ENCODE measurements at regions not wholly inside any gene's neighbourhood (a gene's known extent, or its start where the extent isn't known, plus 50 kb on each side); places are given as distances from the start of the nearest gene placed in this dataset.

GRCh38 chr9:126221480-126221879, 105.1 kb upstream of the MVB12B start:
- POLR2A ChIA-PET (ENCODE audit: partially characterized antibody) = no interaction called here
- no peak for DNase-seq (ENCODE audit: low read depth in 1 of 2, low spot score in 2 of 2)
- no peak overlapping the region for H3K4ac ChIP-seq (replicated peaks; ENCODE audit: insufficient read length, low read depth, low read length)
- TF ChIP-seq HDAC2 (IDR thresholded peaks at IDR 0.05; ENCODE audit: borderline replicate concordance in 1 of 2, low read depth in 2 of 2, low read length in 2 of 2) (no peak), CHD2 (IDR thresholded peaks at IDR 0.05; ENCODE audit: low read length) (no peak), BACH1 (IDR thresholded peaks at IDR 0.05; ENCODE audit: low read length) (no peak), POU5F1 (IDR thresholded peaks at IDR 0.05; ENCODE audit: low read depth, low read length) (no peak), BCL11A (IDR thresholded peaks at IDR 0.05; ENCODE audit: low read depth in 2 of 2, low read length in 2 of 2) (no peak), ZNF274 (IDR thresholded peaks at IDR 0.05; ENCODE audit: borderline replicate concordance, extremely low read depth, low read length) (no peak), KDM1A (IDR thresholded peaks at IDR 0.05; ENCODE audit: borderline replicate concordance, low read length) (no peak), SIX5 (IDR thresholded peaks at IDR 0.05; ENCODE audit: low read depth, low read length) (no peak), RNF2 (IDR thresholded peaks at IDR 0.05; ENCODE audit: borderline replicate concordance, low read depth, low read length, missing control alignments, poor library complexity, severe bottlenecking) (no peak), SP4 (IDR thresholded peaks at IDR 0.05; ENCODE audit: low read length) (no peak), PHF8 (conservative IDR thresholded peaks at IDR 0.05; ENCODE audit: low read depth, low read length) (no peak), NRF1 (IDR thresholded peaks at IDR 0.05; ENCODE audit: low read depth, low read length) (no peak), FOSL1 (IDR thresholded peaks at IDR 0.05; ENCODE audit: insufficient read depth, low read depth, low read length) (no peak), MAFK (IDR thresholded peaks at IDR 0.05; ENCODE audit: low read depth, low read length) (no peak), TBP (IDR thresholded peaks at IDR 0.05; ENCODE audit: low read depth, low read length) (no peak)
- no peaks in the 10 kb centered on the region for H3K9me3 ChIP-seq (ENCODE audit: insufficient read depth in 2 of 2, low read depth in 1 of 2, low read length in 1 of 2)
- H2BK20ac ChIP-seq (ENCODE audit: low read length) = no peak overlapping the region
- no peak for FAIRE-seq
- no peaks in the 10 kb centered on the region for H4K20me1 ChIP-seq (replicated peaks in 1 of 2; ENCODE audit: control insufficient read depth in 1 of 2, insufficient read depth in 2 of 2, low read length in 2 of 2)
- peaks cover 2 to 7% (median 3%) of the 10 kb centered on the region in 4 experiments; a peak in 6 of 7 replicates for H3K4me1 ChIP-seq (replicated peaks in 1 of 4; ENCODE audit: control insufficient read depth in 3 of 4, insufficient read depth in 4 of 4, low read length in 3 of 4)
- 90% methylated on average over 2 of the region's 2 CpGs; no CpG with 5 or more reads in 1 of the 2 experiments for WGBS, 2 experiments (ENCODE audit: extremely low coverage in 1 of 2, insufficient coverage in 1 of 2, insufficient read length in 1 of 2, insufficient replicate concordance in 2 of 2, low coverage in 1 of 2, low lambda C conversion rate in 2 of 2, missing lambda C conversion rate in 1 of 2)
- H4K8ac ChIP-seq (ENCODE audit: extremely low read depth, insufficient read depth, low read length) = no peak overlapping the region
- no peak overlapping the region for H2BK12ac ChIP-seq (ENCODE audit: low read depth, low read length)
- no peak overlapping the region for H3K56ac ChIP-seq (replicated peaks; ENCODE audit: insufficient read length, low read depth, low read length)
- no peak overlapping the region for H2AK5ac ChIP-seq (ENCODE audit: low read depth, low read length)
- CTCF ChIA-PET (ENCODE audit: partially characterized antibody) = interaction anchor here (1.2 to 1.5 kb wide), 4 partner anchors 8 to 48 kb away, joined by 4 to 6 read pairs (median 4); no protein-coding TSS in a partner anchor
- no peak overlapping the region for H3K4me3 ChIP-seq (ENCODE audit: extremely low read depth in 1 of 4, insufficient read depth in 2 of 4, low read depth in 3 of 4, low read length in 4 of 4)
- H4K91ac ChIP-seq (replicated peaks; ENCODE audit: insufficient read length, low read length) = no peak overlapping the region
- H2AFZ ChIP-seq (ENCODE audit: low read length) = no peak overlapping the region
- H3K27ac ChIP-seq (ENCODE audit: low read depth, low read length) = no peak overlapping the region
- H3K4me2 ChIP-seq (ENCODE audit: insufficient read depth in 1 of 2, low read depth in 2 of 2, low read length in 2 of 2) = no peak overlapping the region; a peak in 1 of 4 replicates
- H2BK120ac ChIP-seq (replicated peaks; ENCODE audit: low read depth, low read length) = no peak overlapping the region
- H3K14ac ChIP-seq (ENCODE audit: insufficient read length) = no peak overlapping the region
- no peaks in the 10 kb centered on the region for H3K23me2 ChIP-seq (ENCODE audit: low read depth, low read length)
- no peaks in the 10 kb centered on the region for H3K79me1 ChIP-seq (ENCODE audit: low read depth, low read length)
- no peak overlapping the region for H3K18ac ChIP-seq (ENCODE audit: extremely low read depth, low read length)
- no peaks in the 10 kb centered on the region for H3K79me2 ChIP-seq (ENCODE audit: control insufficient read depth in 1 of 2, insufficient read depth in 2 of 2, low read length in 2 of 2)
- H3K36me3 ChIP-seq (ENCODE audit: control insufficient read depth in 2 of 4, insufficient read depth in 4 of 4, low read length in 3 of 4) = no peaks in the 10 kb centered on the region
- peaks cover 0 to 21% (median 7%) of the 10 kb centered on the region in 4 experiments; a peak in 6 of 7 replicates for H3K27me3 ChIP-seq (replicated peaks in 1 of 4; ENCODE audit: control insufficient read depth in 3 of 4, extremely low read depth in 1 of 4, insufficient read depth in 3 of 4, low read length in 3 of 4)
- no peak overlapping the region for H2BK15ac ChIP-seq (ENCODE audit: low read length)
- no peak overlapping the region for H2BK5ac ChIP-seq (ENCODE audit: low read depth, low read length)
- no peak overlapping the region for H4K5ac ChIP-seq (ENCODE audit: insufficient read length, low read depth, low read length)
- no peak overlapping the region for H3K9ac ChIP-seq (replicated peaks in 1 of 4; ENCODE audit: extremely low read depth in 1 of 4, low read depth in 3 of 4, low read length in 3 of 4)
- H3K23ac ChIP-seq (ENCODE audit: insufficient read length) = no peak overlapping the region
